OCI-LY3 (cell line): ENCODE measurements at regions not wholly inside any gene's neighbourhood (a gene's known extent, or its start where the extent isn't known, plus 50 kb on each side); places are given as distances from the start of the nearest gene placed in this dataset.

Experiments used
- H2AFZ ChIP-seq: fragments of 200-600, 300-600 bp; shearing (Covaris generic); 2 replicates; pipeline ENCODE4 v1.6.0; 2014; ENCODE audit warnings: antibody characterized with exemption, low read depth, low read length
- H3K27ac ChIP-seq: fragments of 200-600, 300-600 bp; sonication (generic); 2 replicates; pipeline ENCODE4 v1.5.1; 2014; ENCODE audit warnings: mild to moderate bottlenecking, low read length, moderate library complexity, mixed read lengths
- H3K27me3 ChIP-seq: fragments of 200-600, 300-600 bp; sonication (generic); 2 replicates; pipeline ENCODE4 v1.6.1; 2014; ENCODE audit warnings: low read depth, low read length, mixed read lengths
- H3K36me3 ChIP-seq: fragments of 200-600, 300-600 bp; sonication (generic); replicated peaks from 2 replicates; pipeline ENCODE3; 2014; ENCODE audit warnings: low read depth, low read length, mixed read lengths
- H3K4me1 ChIP-seq: fragments of 300-600, 200-600 bp; sonication (generic); 2 replicates; pipeline ENCODE4 v1.6.1; 2014; ENCODE audit warnings: low read length, mixed read lengths
- H3K4me2 ChIP-seq: fragments of 200-600, 300-600 bp; sonication (generic); 2 replicates; pipeline ENCODE4 v1.6.1; 2014; ENCODE audit warnings: low read length, mixed read lengths
- H3K4me3 ChIP-seq: fragments of 300-600, 200-600 bp; sonication (generic); 2 replicates; pipeline ENCODE4 v1.5.1; 2014; ENCODE audit warnings: antibody characterized with exemption, mild to moderate bottlenecking, low read length, moderate library complexity
- H3K79me2 ChIP-seq: fragments of 300-600, 200-600 bp; shearing (Covaris generic); 2 replicates; pipeline ENCODE4 v1.6.1; 2014; ENCODE audit warnings: mild to moderate bottlenecking, low read length, mixed read lengths
- H3K9ac ChIP-seq: fragments of 300-600, 200-600 bp; shearing (Covaris generic); 2 replicates; pipeline ENCODE4 v1.6.0; 2014; ENCODE audit warnings: mild to moderate bottlenecking, low read length, moderate library complexity
- H3K9me3 ChIP-seq: fragments of 200-600, 300-600 bp; shearing (Covaris generic); 2 replicates; pipeline ENCODE4 v1.6.1; 2014; ENCODE audit warnings: low read length, mixed read lengths; ENCODE audit not compliant: insufficient read depth
- H4K20me1 ChIP-seq: fragments of 200-600, 300-600 bp; sonication (generic); 2 replicates; pipeline ENCODE4 v1.6.1; 2016; ENCODE audit warnings: low read length, mixed read lengths; ENCODE audit not compliant: insufficient read depth
- EZH2phosphoT487 ChIP-seq: fragments of 200-600 bp; shearing (Covaris generic); IDR thresholded peaks from 2 replicates; pipeline ENCODE4 v1.6.1; 2018; ENCODE audit warnings: antibody characterized with exemption, mixed run types, low read depth
- TF ChIP-seq, protein P1 (sequence below): fragments of 200-600, 300-600 bp; sonication (generic); IDR thresholded peaks from 2 replicates; pipeline ENCODE4 v1.5.1; 2014; ENCODE audit warnings: antibody characterized with exemption, low read length, low read depth

DNA sequence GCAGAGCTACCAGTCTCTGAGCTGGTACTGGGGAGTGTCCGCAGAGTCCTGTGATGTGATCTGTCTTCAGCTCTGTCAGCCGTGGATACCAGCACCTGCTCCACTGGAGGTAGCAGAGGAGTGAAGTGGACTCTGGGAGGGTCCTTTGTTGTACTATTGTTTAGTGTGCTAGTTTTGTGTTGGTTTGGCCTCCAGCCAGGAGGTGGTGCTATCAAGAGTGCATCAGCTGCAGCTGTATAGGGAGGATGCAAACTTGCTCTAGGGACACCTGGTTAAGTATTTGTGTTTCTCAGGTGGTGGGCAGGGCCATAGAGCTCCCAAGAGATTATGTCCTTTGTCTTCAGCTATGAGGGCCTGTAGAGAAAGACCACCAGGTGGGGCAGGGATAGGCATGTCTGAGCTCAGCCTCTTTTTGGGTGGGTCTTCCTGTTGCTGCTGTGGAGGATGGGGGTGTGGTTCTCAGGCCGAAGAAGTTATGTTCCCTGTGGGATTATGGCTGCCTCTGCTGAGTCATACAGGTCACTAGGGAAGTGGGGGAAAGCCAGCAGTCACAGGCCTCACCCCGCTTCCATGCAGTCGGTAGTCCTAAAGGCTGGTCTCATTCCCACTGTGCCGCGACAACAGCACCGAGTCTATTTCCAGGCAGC lies 443.2 kb upstream of the TBL1XR1 start:
- Histone ChIP-seq H3K9ac (no peak overlapping the region), H2AFZ (no peak overlapping the region), H3K4me2 (no peak overlapping the region), H3K79me2 (no peaks in the 10 kb centered on the region), H3K36me3 (no peaks in the 10 kb centered on the region), H3K27ac (no peak overlapping the region), H3K4me1 (peaks cover 6% of the 10 kb centered on the region), H3K9me3 (no peaks in the 10 kb centered on the region), H4K20me1 (no peaks in the 10 kb centered on the region), H3K27me3 (no peaks in the 10 kb centered on the region), H3K4me3 (no peak overlapping the region)
- TF ChIP-seq, protein P1, sequence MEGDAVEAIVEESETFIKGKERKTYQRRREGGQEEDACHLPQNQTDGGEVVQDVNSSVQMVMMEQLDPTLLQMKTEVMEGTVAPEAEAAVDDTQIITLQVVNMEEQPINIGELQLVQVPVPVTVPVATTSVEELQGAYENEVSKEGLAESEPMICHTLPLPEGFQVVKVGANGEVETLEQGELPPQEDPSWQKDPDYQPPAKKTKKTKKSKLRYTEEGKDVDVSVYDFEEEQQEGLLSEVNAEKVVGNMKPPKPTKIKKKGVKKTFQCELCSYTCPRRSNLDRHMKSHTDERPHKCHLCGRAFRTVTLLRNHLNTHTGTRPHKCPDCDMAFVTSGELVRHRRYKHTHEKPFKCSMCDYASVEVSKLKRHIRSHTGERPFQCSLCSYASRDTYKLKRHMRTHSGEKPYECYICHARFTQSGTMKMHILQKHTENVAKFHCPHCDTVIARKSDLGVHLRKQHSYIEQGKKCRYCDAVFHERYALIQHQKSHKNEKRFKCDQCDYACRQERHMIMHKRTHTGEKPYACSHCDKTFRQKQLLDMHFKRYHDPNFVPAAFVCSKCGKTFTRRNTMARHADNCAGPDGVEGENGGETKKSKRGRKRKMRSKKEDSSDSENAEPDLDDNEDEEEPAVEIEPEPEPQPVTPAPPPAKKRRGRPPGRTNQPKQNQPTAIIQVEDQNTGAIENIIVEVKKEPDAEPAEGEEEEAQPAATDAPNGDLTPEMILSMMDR: peak; percentile 12; the same call in 1 of the 2 replicates
- no peak for TF ChIP-seq EZH2phosphoT487

DNA sequence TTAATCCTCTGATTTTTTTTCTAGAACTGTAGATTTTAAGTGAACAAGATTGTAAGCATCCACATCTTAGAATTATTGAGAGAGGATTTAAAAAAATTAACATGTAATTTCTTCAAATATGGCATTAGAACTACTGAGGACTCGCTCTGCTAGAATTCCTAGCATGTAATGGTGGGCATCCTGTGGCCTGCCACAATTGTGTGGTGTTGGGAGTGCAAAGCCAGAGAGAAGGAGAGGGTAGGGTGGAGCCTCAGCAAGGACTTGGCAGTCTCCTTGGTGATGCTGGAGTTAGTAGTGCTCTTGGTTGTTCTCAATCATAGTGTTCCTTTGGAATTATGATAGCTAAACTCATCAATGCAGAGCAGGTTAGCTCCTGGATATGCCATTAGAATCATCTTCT lies 443.9 kb upstream of the TBL1XR1 start:
- H2AFZ ChIP-seq: no peak overlapping the region

DNA sequence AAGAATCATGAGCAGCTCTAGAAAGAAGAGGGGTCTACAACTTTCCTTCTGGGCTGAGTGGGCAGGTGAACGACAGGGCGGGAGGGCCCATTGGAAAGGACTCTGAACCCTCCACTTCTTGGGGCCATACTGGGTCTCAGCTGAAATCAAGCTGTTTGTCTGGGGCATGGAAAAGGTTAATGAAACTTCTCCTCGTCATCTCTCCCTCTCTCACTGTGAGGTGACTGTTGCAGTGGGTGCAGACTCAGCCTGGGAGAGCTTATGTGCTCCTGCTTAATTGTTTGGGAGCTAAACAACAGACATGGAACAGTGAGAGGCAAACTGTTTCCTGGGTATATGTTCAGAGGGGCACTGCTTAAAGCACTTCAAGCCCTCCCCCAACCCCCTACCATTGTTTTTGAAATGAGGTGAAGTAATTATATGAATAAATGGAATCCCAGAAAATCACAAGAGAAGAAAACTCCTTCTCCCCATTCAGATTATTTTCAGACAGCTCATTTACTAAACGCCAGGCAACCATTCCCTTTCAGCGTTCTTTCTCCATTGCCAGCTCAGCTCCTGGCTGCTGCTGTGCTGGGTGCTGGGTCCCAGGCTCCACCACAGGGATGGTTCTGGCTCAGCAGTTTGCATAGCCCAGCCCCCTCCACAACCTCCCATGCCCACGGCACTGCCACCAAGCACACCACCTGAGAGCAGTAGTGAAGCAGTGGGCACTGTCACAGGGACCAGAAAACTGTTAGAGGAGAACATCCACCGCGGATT lies 444.9 kb upstream of the TBL1XR1 start:
- no peak overlapping the region for H3K27ac ChIP-seq
- H3K9me3 ChIP-seq: no peaks in the 10 kb centered on the region
- no peaks in the 10 kb centered on the region for H3K27me3 ChIP-seq
- H3K36me3 ChIP-seq: no peaks in the 10 kb centered on the region
- no peaks in the 10 kb centered on the region for H3K79me2 ChIP-seq
- peaks cover 15% of the 10 kb centered on the region for H3K4me1 ChIP-seq
- H3K4me2 ChIP-seq: no peak overlapping the region
- H3K4me3 ChIP-seq: no peak overlapping the region
- no peak overlapping the region for H3K9ac ChIP-seq
- TF ChIP-seq EZH2phosphoT487: no peak
- TF ChIP-seq, protein P1: no peak
- H2AFZ ChIP-seq: no peak overlapping the region; the same call in 1 of the 2 replicates
- H4K20me1 ChIP-seq: no peaks in the 10 kb centered on the region

More for the DNA sequence above, 443.9 kb upstream of the TBL1XR1 start:
- no peaks in the 10 kb centered on the region for H4K20me1 ChIP-seq
- H3K9ac ChIP-seq: no peak overlapping the region
- TF ChIP-seq, protein P1: no peak
- TF ChIP-seq EZH2phosphoT487: no peak
- no peaks in the 10 kb centered on the region for H3K36me3 ChIP-seq
- no peak overlapping the region for H3K4me3 ChIP-seq
- H3K27ac ChIP-seq: no peak overlapping the region
- H3K9me3 ChIP-seq: no peaks in the 10 kb centered on the region
- H3K4me1 ChIP-seq: peaks cover 6% of the 10 kb centered on the region
- no peak overlapping the region for H3K4me2 ChIP-seq
- no peaks in the 10 kb centered on the region for H3K27me3 ChIP-seq
- H3K79me2 ChIP-seq: no peaks in the 10 kb centered on the region

DNA sequence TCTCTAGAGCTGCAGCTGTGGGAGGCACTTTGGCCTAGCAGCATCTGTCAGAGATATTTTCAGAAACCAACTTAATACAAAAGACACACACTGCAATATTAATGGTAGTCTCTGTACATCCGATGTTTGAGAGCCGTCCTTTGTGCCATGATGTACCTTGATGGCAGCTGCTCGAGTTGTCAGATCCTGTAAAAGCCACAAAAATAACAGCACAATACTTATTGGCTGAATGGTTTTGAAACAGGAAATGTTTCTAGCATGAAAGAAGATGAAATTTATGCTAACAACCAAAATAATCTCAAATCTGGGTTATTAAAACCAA lies 445.5 kb upstream of the TBL1XR1 start:
- no peaks in the 10 kb centered on the region for H3K79me2 ChIP-seq
- H3K9ac ChIP-seq: no peak overlapping the region
- H3K4me3 ChIP-seq: no peak overlapping the region
- no peaks in the 10 kb centered on the region for H3K9me3 ChIP-seq
- no peak for TF ChIP-seq EZH2phosphoT487
- TF ChIP-seq, protein P1: no peak
- H3K36me3 ChIP-seq: no peaks in the 10 kb centered on the region
- no peak overlapping the region for H3K27ac ChIP-seq
- no peak overlapping the region for H3K4me2 ChIP-seq
- no peaks in the 10 kb centered on the region for H4K20me1 ChIP-seq
- peaks cover 21% of the 10 kb centered on the region for H3K4me1 ChIP-seq
- no peaks in the 10 kb centered on the region for H3K27me3 ChIP-seq
- H2AFZ ChIP-seq: no peak overlapping the region; the same call in 1 of the 2 replicates
